Mononuclear cell (primary cell): ENCODE measurements at regions not wholly inside any gene's neighbourhood (a gene's known extent, or its start where the extent isn't known, plus 50 kb on each side); places are given as distances from the start of the nearest gene placed in this dataset.

ENCODE experiments used
- H3K27me3 ChIP-seq: 2 replicates; pipeline ENCODE4 v1.6.0; 2011; ENCODE audit warnings: low read length, control low read depth; ENCODE audit not compliant: insufficient read depth
- H3K4me1 ChIP-seq: 2 replicates; pipeline ENCODE4 v1.5.1; 2011; ENCODE audit warnings: mild to moderate bottlenecking, low read length, control low read depth; ENCODE audit not compliant: insufficient read depth
- H3K4me3 ChIP-seq: 2 replicates; pipeline ENCODE4 v1.5.1; 2011; ENCODE audit warnings: mild to moderate bottlenecking, low read length, moderate library complexity
- H3K9me3 ChIP-seq: 2 replicates; pipeline ENCODE4 v1.5.1; 2011; ENCODE audit warnings: low read depth, mild to moderate bottlenecking, control low read depth, low read length

DNA sequence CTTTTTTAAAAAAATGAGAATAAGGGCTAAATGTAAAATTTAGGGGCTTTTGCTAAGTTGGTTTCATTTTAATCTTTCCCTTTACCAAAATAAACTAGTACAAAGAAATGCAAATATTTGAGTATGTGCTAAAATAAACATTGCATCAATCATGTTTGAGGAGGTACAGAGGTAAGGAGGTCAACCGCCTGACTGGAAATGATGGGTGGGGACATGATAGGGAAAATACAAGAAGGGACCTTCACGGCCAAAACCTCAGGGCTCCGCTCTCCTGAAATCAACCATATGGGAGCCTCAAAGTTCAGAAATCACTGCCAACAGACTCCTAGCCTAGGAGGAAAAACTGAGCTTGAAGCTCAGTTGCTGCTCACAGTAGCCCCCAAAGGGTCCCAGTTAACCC, 207.6 kb downstream of the AHR start:
- Histone ChIP-seq H3K27me3 (no peaks in the 10 kb centered on the region), H3K4me3 (no peak overlapping the region), H3K9me3 (no peaks in the 10 kb centered on the region), H3K4me1 (no peaks in the 10 kb centered on the region)

DNA sequence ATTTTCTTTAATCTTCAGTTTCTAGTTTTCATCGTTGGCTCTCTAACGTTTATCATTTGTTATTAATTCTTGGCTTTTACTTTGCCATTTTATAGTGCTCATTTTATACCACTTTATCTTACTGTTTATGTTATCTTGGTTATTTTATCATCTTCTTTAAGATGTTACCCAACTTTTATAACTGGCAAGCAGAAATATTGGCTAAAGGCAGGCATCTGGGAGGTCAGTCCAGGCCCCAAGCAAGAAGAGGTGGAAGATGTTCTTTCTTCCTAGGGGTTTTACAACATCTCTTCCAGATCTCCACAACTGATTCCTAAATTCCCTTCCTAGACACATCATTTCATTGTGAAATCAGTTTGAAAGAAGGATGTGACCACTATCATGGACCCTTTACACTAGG, 208.1 kb downstream of the AHR start:
- Histone ChIP-seq H3K4me3 (no peak overlapping the region), H3K9me3 (no peaks in the 10 kb centered on the region), H3K4me1 (no peaks in the 10 kb centered on the region), H3K27me3 (no peaks in the 10 kb centered on the region)

DNA sequence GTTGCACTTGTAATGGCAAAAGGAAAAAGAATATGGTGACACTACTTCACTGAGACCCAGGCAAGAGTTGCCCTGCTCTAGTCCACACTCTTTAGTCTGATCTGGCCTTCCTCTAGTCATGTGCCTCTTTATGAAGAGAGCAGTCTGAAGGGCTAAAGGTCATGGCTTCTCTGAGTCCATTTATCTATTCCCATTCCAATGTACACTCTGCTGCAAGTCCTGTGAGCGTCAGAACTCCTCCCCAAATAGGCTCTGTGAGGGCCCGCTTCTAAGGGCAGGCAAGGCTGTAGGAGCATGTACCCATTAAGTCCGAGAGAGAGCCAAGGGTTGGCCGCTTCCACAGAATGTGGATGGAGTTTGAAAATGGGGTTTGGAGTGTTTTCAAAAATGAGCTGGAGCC, 209.3 kb downstream of the AHR start:
- Histone ChIP-seq H3K9me3 (no peaks in the 10 kb centered on the region), H3K27me3 (no peaks in the 10 kb centered on the region), H3K4me1 (no peaks in the 10 kb centered on the region), H3K4me3 (no peak overlapping the region)

DNA sequence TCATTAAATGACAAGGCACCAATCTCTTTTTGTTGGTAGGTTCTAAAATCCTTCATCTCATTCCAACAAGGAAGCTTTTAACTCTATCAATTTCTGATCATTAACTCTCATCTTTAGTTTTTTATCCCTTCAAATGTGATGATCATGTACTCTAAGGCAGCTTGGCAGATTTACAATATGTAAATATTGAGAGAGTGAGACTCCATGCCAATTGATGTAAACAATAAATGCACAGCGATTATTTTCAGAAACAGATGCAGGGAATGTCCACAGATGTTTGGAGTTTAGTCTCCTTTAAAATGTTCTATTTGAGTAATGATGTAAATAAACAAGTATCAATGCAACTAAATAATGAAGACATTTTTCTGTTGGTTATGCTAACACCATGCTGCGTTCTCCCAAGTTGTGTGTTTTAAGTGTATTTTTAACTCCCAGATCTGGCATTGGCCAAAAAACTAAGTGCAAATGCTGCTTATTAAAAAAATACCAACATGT, 213.8 kb downstream of the AHR start:
- Histone ChIP-seq H3K9me3 (no peaks in the 10 kb centered on the region), H3K4me3 (no peak overlapping the region), H3K27me3 (no peaks in the 10 kb centered on the region), H3K4me1 (no peaks in the 10 kb centered on the region)

DNA sequence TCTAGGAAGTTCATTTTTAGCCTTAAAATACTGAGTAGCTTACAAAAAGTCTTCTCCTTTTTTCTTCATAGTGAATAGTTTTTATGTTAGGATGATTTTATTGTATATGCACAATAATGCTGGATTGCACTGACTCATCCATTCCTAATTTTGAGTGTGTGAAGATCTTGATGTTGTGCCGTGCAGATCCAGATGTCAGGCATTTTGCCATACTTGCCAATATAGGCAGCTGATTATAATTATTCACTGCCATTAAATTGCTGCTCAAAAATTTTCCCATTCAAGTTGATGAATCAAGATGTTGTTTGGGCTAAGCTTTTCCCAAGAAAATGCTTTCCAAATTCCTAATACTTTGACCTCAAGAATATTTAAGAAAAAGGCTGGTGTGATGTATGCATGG, 218.3 kb downstream of the AHR start:
- H3K4me1 ChIP-seq = peaks cover 3% of the 10 kb centered on the region
- no peaks in the 10 kb centered on the region for H3K27me3 ChIP-seq
- no peaks in the 10 kb centered on the region for H3K9me3 ChIP-seq
- H3K4me3 ChIP-seq = no peak overlapping the region

DNA sequence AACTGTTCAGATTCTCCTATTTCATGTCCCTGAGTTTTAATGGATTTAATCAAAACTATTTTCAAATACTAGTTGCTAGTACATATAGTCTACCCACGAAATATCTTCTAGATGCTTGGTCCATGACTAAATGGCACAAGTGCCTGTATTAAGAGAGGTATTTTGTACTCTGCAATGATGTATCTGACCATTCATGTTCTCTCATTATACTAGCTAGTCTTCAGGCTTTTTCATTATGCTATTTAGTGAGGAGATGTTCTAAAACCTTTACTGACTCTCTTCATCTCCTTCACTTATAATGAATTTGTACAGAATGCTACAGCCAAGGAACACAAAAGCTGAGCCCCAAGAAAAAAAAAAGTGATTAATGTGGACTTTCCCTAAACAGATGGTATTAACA, 222.5 kb downstream of the AHR start:
- Histone ChIP-seq H3K27me3 (no peaks in the 10 kb centered on the region), H3K4me3 (no peak overlapping the region), H3K4me1 (peaks cover 3% of the 10 kb centered on the region), H3K9me3 (no peaks in the 10 kb centered on the region)

DNA sequence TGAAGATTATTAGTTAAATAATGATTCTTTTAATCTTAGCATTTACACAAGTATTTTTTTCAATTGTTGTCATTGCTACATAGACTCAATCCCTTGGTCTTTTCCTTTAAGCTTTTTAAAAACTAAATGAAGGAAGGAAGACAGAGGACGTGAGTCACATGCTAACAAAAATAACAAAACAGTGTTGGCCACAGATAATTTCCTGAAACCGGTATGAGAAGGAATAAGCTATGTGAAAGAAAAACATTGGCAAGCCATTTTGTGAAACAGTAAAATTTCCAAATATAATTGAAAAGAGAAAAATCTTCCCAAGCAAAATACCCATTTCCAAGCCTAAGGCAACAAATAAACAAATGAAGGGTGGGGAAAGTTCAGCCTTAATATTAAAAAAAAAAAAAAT, 223.0 kb downstream of the AHR start:
- Histone ChIP-seq H3K9me3 (no peaks in the 10 kb centered on the region), H3K4me1 (peaks cover 3% of the 10 kb centered on the region), H3K4me3 (no peak overlapping the region), H3K27me3 (no peaks in the 10 kb centered on the region)

DNA sequence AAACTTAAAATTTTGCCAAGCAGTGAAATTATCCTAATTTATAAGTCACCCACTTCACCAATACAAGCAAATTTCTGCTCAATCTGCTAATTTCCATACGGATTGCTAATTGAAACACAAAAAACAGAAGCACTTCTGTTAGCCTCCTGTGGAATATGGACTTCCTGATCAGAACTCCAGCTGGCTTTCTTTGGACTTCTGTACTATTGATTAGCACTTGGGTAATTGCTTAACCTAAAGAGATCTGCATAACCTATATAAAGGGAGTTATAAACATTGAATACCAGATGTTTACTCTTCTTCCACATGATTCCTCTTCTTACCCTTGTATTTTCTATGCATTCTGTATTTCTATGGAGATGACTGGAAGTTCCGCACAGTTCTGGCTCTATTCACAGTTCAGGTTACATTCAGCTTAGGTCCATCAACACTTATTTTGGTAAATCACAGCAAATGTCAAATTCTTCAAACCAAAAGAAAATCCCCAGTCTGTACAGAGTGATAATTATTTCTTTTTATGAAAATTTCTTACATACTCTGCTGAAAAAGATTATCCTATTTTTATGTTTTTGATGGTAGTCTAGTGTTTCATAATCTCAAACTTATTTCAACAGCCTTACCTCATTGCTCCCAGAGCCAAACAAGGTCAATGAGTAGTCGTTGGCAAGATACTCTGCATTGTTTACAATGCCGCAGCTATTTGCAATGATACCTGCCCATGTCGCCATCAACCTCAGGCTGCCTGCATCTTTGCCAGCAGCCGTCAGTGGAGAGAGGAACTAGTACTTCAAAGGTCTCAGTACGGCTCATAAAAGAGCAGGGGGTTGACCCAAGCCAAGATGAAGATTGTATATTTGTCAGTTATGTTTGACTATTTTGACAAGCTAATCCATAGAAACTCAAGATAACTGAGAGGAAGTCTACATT, 225.6 kb downstream of the AHR start:
- peaks cover 3% of the 10 kb centered on the region for H3K4me1 ChIP-seq
- H3K27me3 ChIP-seq = no peaks in the 10 kb centered on the region
- H3K9me3 ChIP-seq = no peaks in the 10 kb centered on the region

DNA sequence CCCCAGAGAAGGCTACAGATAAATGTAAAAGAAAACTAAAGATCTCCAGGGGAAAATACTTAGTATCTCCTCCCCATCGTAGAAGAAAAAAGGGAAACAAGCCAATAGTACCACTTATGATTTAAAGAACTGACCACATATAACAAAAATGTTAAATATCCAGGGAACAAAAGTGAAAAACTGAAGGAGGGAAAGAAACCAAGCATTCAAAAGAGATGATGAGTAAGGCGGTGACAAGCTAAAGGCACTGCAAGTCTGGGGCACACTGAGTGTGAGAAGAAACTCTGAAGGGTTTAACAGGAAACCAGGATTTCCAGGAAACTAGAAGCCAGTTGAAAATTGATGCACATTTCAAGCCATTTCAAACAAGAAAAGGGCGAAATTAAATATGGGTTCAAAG, 226.3 kb downstream of the AHR start:
- Histone ChIP-seq H3K27me3 (no peaks in the 10 kb centered on the region), H3K9me3 (no peaks in the 10 kb centered on the region), H3K4me1 (peaks cover 3% of the 10 kb centered on the region), H3K4me3 (no peak overlapping the region)

More for the DNA sequence above, 225.6 kb downstream of the AHR start:
- H3K4me3 ChIP-seq = no peak overlapping the region

DNA sequence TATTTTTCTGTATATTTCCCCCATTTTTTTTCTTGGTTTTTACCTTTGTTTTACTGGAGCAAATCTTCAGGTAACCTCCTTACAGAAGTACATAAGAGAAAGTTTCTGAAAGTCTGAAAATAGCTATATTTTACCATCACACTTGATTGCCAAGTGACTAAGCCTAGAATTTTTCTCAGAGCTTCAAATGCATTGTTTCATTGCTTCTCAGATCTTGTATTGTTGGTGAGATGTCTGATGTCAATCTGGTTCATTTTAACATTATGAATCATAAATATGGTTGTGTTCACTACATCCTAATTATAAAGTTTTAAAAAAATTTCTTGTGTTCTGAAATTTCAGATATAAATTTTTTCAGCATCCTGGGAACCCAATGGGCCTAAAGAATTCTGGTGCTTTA, 228.2 kb downstream of the AHR start:
- H3K27me3 ChIP-seq = no peaks in the 10 kb centered on the region
- H3K4me3 ChIP-seq = no peak overlapping the region
- H3K4me1 ChIP-seq = peaks cover 3% of the 10 kb centered on the region
- H3K9me3 ChIP-seq = no peaks in the 10 kb centered on the region

DNA sequence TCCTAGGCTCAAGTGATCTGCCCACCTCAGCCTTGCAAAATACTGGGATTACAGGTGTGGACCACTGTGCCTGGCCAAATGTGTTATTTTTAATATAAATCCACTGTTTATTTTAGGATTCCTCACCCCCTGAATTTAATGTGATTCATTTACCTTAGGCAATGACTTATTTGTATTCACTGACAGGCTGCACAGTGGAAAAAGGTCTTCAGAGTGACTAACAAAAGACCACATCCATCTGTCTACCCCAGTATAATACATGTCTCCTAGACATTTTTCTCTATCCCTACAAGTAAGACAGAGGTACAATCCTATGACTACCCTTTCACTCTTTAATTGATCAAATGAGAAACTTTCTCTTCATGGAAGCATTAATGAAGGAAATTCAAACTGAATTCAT, 230.2 kb downstream of the AHR start:
- H3K9me3 ChIP-seq = no peaks in the 10 kb centered on the region
- H3K27me3 ChIP-seq = no peaks in the 10 kb centered on the region
- peaks cover 21% of the 10 kb centered on the region for H3K4me1 ChIP-seq
- no peak overlapping the region for H3K4me3 ChIP-seq

DNA sequence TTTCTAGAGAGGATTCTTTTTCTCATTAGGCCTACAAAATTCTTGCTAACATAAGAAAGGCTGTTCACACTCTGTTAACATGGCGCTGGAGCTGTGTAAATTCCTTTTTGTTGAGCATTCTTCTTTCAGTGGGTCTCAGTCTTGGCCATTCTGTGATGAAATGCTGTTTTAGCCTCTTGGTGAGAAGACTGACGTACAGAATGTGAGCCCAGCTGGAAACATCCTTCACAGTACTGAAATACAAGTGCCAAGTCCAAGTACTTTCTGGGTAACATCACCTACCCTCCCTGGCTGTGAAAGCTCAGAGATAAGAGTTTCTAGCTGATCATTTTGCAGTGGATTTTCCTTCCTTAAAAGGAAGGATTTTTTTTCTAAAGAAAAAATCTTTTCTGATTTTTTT, 231.8 kb downstream of the AHR start:
- Histone ChIP-seq H3K4me3 (no peak overlapping the region), H3K4me1 (peaks cover 22% of the 10 kb centered on the region)

DNA sequence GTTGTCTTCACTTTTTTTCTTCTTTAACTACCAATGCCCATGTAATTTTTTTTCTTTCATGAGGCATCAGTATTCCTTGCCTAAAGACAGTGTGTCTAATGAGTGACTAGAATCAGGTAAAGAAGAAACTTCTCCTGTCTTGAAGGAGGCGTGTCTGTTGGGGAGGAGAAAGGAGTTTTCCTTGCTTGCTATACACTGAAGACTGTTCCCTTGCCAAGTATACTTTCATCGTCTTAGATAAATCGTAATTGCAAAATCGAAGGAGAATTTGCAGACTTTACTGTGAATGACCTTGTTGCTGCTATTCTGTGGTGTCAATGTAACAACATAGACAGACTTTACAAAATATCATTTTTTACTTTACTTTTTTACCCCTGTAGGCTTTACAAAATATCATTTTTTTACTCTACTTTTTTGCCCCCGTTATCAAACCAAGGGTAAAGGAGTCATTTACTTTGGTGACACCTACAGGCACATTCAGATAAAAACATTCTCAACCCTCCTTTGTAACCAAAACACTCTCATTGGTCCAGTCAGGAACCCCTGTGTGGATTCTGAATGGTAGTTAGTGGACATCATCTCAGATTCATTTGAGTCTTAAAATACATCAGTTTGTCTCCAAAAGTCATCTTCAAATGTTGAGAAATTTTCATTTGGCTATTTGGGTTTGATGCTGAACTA, 232.4 kb downstream of the AHR start:
- peaks cover 22% of the 10 kb centered on the region for H3K4me1 ChIP-seq
- no peak overlapping the region for H3K4me3 ChIP-seq
- no peaks in the 10 kb centered on the region for H3K9me3 ChIP-seq
- H3K27me3 ChIP-seq = no peaks in the 10 kb centered on the region

More for the DNA sequence above, 231.8 kb downstream of the AHR start:
- no peaks in the 10 kb centered on the region for H3K9me3 ChIP-seq
- no peaks in the 10 kb centered on the region for H3K27me3 ChIP-seq

DNA sequence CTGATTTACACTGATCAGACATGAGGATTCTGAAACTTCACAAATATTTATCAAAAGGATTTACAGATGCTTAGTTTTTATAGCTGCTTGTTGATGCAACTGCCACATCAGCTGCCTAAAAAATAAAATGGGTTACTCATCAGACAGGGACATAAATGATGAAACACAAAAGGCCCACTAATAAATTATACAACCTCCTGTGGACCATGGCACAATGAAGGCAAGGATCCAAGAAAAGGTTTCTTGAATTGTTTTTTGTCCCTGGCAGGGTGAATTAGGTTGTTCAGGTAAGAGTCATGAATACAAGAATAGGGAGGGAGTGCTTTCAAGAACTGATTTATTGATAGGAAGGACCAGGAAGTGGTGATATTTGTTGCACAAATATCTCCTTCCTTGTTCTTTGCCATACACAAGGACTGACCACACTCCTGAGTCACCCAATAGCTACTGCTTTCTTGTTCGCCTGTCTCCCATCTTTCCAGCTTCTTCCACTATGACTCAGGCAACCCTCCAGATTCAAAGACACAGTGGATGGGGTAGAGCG, 234.5 kb downstream of the AHR start:
- Histone ChIP-seq H3K9me3 (no peaks in the 10 kb centered on the region), H3K4me1 (peaks cover 22% of the 10 kb centered on the region), H3K27me3 (no peaks in the 10 kb centered on the region), H3K4me3 (no peak overlapping the region)

DNA sequence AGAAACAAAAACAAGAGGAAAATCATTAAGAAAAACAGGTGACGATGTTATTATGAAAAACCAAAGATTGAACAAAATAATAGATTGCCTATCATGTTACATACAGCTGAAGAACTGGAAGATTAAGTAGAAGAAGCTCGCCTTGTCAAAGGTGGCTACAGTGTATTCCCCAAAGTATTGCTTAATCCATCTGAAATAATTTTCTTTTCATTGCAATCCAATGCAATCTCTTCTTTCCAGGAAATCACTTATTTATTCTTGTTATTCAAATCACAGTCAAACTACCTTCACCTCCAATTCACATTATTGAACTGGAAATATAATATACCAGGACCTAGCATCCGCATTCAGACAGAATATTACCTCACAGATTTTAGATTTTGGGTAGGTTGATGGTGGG, 235.9 kb downstream of the AHR start:
- no peaks in the 10 kb centered on the region for H3K9me3 ChIP-seq
- no peaks in the 10 kb centered on the region for H3K27me3 ChIP-seq
- no peak overlapping the region for H3K4me3 ChIP-seq
- H3K4me1 ChIP-seq = peaks cover 22% of the 10 kb centered on the region
